ENCODE measurements at regions not wholly inside any gene's neighbourhood (a gene's known extent, or its start where the extent isn't known, plus 50 kb on each side); places are given as distances from the start of the nearest gene placed in this dataset.

DNA sequence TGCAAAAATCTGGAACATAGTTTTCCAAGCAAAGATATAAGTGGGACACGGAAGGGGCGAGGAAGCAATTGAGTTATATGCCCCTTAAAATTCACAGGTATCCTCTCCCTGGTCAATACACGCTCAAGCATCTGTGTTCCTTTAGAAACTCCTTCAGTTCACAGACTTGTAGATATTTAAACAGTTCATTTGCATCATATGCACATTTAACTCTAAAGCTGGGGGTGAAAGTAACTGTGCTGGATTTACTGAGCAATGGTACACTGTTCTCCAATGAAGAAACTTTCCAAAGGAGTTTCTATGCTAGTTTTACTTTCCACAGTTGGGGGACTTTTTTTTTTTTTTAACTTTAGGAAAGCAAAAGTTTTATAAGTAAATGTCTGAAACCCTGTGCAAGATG is 293.0 kb upstream of the TNP1 start:
- Histone ChIP-seq H3K27ac (no peak overlapping the region), H3K9me2 (ENCODE audit: insufficient read depth) (no peaks in the 10 kb centered on the region; the same call in 1 of the 2 replicates), H4K20me1 (ENCODE audit: insufficient read depth) (no peaks in the 10 kb centered on the region), H3K79me2 (ENCODE audit: low read depth) (no peaks in the 10 kb centered on the region), H3K4me1 (replicated peaks; ENCODE audit: insufficient read depth) (no peaks in the 10 kb centered on the region; the same call in 1 of the 2 replicates), H3F3A (ENCODE audit: insufficient read depth, low read depth) (no peaks in the 10 kb centered on the region), H3K36me3 (ENCODE audit: low read depth) (no peaks in the 10 kb centered on the region), H3K4me2 (no peak overlapping the region), H2AFZ (no peak overlapping the region), H3K4me3 (no peak overlapping the region), H3K9me3 (ENCODE audit: insufficient read depth, low read depth) (no peaks in the 10 kb centered on the region), H3K27me3 (ENCODE audit: insufficient read depth, low read depth) (no peaks in the 10 kb centered on the region)
- BruUV-seq (replicated peaks) = no TSS peak
- intact Hi-C loops (cut with micrococcal nuclease; ENCODE audit: unreplicated experiment) = no loop called here
- ChIA-PET POLR2A (ENCODE audit: unreplicated experiment) (no interaction called here), CTCF (interaction anchor here (0.6 kb wide), 1 partner anchor 166 kb away, joined by 3 read pairs; no protein-coding TSS in a partner anchor)
- TF ChIP-seq EZH2 (IDR thresholded peaks at IDR 0.05; ENCODE audit: low read depth) = no peak
- TF ChIP-seq, protein P1, sequence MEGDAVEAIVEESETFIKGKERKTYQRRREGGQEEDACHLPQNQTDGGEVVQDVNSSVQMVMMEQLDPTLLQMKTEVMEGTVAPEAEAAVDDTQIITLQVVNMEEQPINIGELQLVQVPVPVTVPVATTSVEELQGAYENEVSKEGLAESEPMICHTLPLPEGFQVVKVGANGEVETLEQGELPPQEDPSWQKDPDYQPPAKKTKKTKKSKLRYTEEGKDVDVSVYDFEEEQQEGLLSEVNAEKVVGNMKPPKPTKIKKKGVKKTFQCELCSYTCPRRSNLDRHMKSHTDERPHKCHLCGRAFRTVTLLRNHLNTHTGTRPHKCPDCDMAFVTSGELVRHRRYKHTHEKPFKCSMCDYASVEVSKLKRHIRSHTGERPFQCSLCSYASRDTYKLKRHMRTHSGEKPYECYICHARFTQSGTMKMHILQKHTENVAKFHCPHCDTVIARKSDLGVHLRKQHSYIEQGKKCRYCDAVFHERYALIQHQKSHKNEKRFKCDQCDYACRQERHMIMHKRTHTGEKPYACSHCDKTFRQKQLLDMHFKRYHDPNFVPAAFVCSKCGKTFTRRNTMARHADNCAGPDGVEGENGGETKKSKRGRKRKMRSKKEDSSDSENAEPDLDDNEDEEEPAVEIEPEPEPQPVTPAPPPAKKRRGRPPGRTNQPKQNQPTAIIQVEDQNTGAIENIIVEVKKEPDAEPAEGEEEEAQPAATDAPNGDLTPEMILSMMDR (conservative IDR thresholded peaks at IDR 0.05) = no peak
- DNase-seq = no peak

GRCh38 chr2:217151509-217152206 is 291.8 kb upstream of the TNP1 start:
- no peak overlapping the region for H3K27ac ChIP-seq
- no peak overlapping the region for H3K4me2 ChIP-seq
- no peaks in the 10 kb centered on the region for H4K20me1 ChIP-seq (ENCODE audit: insufficient read depth)
- intact Hi-C loops (cut with micrococcal nuclease; ENCODE audit: unreplicated experiment) = no loop called here
- no peak overlapping the region for H3K4me3 ChIP-seq
- H3K9me2 ChIP-seq (ENCODE audit: insufficient read depth) = no peaks in the 10 kb centered on the region; the same call in 1 of the 2 replicates
- POLR2A ChIA-PET (ENCODE audit: unreplicated experiment) = no interaction called here
- no peaks in the 10 kb centered on the region for H3K36me3 ChIP-seq (ENCODE audit: low read depth)
- no TSS peak for BruUV-seq (replicated peaks)
- CTCF ChIA-PET = interaction anchor here (0.6 kb wide), 1 partner anchor 220 kb away, joined by 3 read pairs; no protein-coding TSS in a partner anchor
- no peak overlapping the region for H2AFZ ChIP-seq
- TF ChIP-seq EZH2 (IDR thresholded peaks at IDR 0.05; ENCODE audit: low read depth) = no peak
- TF ChIP-seq, protein P1 (conservative IDR thresholded peaks at IDR 0.05) = no peak
- no peak for DNase-seq
- no peaks in the 10 kb centered on the region for H3F3A ChIP-seq (ENCODE audit: insufficient read depth, low read depth)
- no peaks in the 10 kb centered on the region for H3K9me3 ChIP-seq (ENCODE audit: insufficient read depth, low read depth)
- H3K27me3 ChIP-seq (ENCODE audit: insufficient read depth, low read depth) = no peaks in the 10 kb centered on the region
- no peaks in the 10 kb centered on the region for H3K79me2 ChIP-seq (ENCODE audit: low read depth)
- H3K4me1 ChIP-seq (replicated peaks; ENCODE audit: insufficient read depth) = no peaks in the 10 kb centered on the region; the same call in 1 of the 2 replicates

DNA sequence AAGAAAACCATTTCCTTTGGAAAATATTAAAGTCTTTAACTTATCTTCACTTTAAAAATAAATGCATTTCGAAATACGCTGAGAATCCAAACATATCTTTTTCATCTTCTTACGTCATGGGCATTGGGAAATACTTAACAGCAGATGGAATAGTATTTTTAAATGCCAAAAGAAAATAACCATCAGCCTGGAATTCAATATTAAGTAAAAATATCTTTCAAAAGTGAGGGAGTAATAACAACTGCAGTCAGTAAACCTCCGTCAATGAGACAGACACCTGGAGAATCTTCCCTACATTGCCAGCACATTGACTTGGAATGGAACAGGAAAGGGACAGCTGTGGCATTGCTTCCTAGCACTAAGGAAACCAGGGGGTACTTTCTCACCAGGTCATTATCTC is 290.4 kb upstream of the TNP1 start:
- ChIA-PET POLR2A (ENCODE audit: unreplicated experiment) (no interaction called here), CTCF (no interaction called here)
- no peak for TF ChIP-seq EZH2 (IDR thresholded peaks at IDR 0.05; ENCODE audit: low read depth)
- TF ChIP-seq, protein P1 (conservative IDR thresholded peaks at IDR 0.05) = no peak

More for the DNA sequence above, 290.4 kb upstream of the TNP1 start:
- no peaks in the 10 kb centered on the region; the same call in 1 of the 2 replicates for H3K4me1 ChIP-seq (replicated peaks; ENCODE audit: insufficient read depth)
- H3F3A ChIP-seq (ENCODE audit: insufficient read depth, low read depth) = no peaks in the 10 kb centered on the region
- H3K79me2 ChIP-seq (ENCODE audit: low read depth) = no peaks in the 10 kb centered on the region
- no peaks in the 10 kb centered on the region for H3K9me3 ChIP-seq (ENCODE audit: insufficient read depth, low read depth)
- no peak overlapping the region for H3K27ac ChIP-seq
- H3K4me3 ChIP-seq = no peak overlapping the region
- H2AFZ ChIP-seq = no peak overlapping the region
- no peak overlapping the region for H3K4me2 ChIP-seq
- H3K27me3 ChIP-seq (ENCODE audit: insufficient read depth, low read depth) = no peaks in the 10 kb centered on the region
- no peaks in the 10 kb centered on the region; the same call in 1 of the 2 replicates for H3K9me2 ChIP-seq (ENCODE audit: insufficient read depth)
- DNase-seq = no peak
- no peaks in the 10 kb centered on the region for H3K36me3 ChIP-seq (ENCODE audit: low read depth)
- no TSS peak for BruUV-seq (replicated peaks)
- H4K20me1 ChIP-seq (ENCODE audit: insufficient read depth) = no peaks in the 10 kb centered on the region
- intact Hi-C loops (cut with micrococcal nuclease; ENCODE audit: unreplicated experiment) = no loop called here

Measured in PC-9 (cell line).